Activated naive CD4-positive, alpha-beta T cell treated with anti-CD3 and anti-CD28 coated beads for 36 hours (primary cell): ENCODE measurements at regions not wholly inside any gene's neighbourhood (a gene's known extent, or its start where the extent isn't known, plus 50 kb on each side); places are given as distances from the start of the nearest gene placed in this dataset.

Experiments
- CTCF ChIA-PET: fragments of 350-600 bp; sonication (Branson Sonifier 250); formaldehyde crosslinking; loops from one replicate; lab custom pipeline; 2021; ENCODE audit warnings: antibody characterized with exemption; lab: Charles Lee
- DNase-seq: peaks from one replicate; pipeline ENCODE4 v3.0.0-alpha.2; 2020
- H3K27ac Mint-ChIP-seq: one replicate; pipeline ENCODE4 v1.8.0; 2021; ENCODE audit warnings: mild to moderate bottlenecking, mixed read lengths
- H3K27me3 Mint-ChIP-seq: one replicate; pipeline ENCODE4 v1.8.0; 2021; ENCODE audit warnings: low read depth, mixed read lengths
- H3K36me3 Mint-ChIP-seq: one replicate; pipeline ENCODE4 v1.8.0; 2021; ENCODE audit warnings: low read depth, mixed read lengths
- H3K4me1 Mint-ChIP-seq: one replicate; pipeline ENCODE4 v1.8.0; 2021; ENCODE audit warnings: low read depth, mixed read lengths
- H3K4me3 Mint-ChIP-seq: one replicate; pipeline ENCODE4 v1.8.0; 2021; ENCODE audit warnings: mild to moderate bottlenecking, moderate library complexity, mixed read lengths
- H3K9me3 Mint-ChIP-seq: one replicate; pipeline ENCODE4 v1.8.0; 2021; ENCODE audit warnings: mixed read lengths
- intact Hi-C: fragments of 100-400 bp; cut with micrococcal nuclease; formaldehyde crosslinking; loops from one replicate; pipeline ENCODE4 v1.15.1; 2023

GRCh38 chr9:80052830-80053229, 481.1 kb downstream of the TLE4 start:
- intact Hi-C loops, result no loop called here
- DNase-seq, result no peak
- peaks cover 10% of the 10 kb centered on the region for H3K27me3 Mint-ChIP-seq
- H3K9me3 Mint-ChIP-seq, result peaks cover 12% of the 10 kb centered on the region
- H3K27ac Mint-ChIP-seq, result no peak overlapping the region
- H3K36me3 Mint-ChIP-seq, result no peaks in the 10 kb centered on the region
- CTCF ChIA-PET, result no interaction called here
- no peaks in the 10 kb centered on the region for H3K4me1 Mint-ChIP-seq
- H3K4me3 Mint-ChIP-seq, result no peak overlapping the region

GRCh38 chr9:80049096-80049782, 477.5 kb downstream of the TLE4 start:
- H3K36me3 Mint-ChIP-seq, result no peaks in the 10 kb centered on the region
- H3K9me3 Mint-ChIP-seq, result peaks cover 12% of the 10 kb centered on the region

GRCh38 chr9:80046481-80046880, 474.7 kb downstream of the TLE4 start:
- intact Hi-C loops, result no loop called here
- CTCF ChIA-PET, result no interaction called here
- Mint-ChIP-seq H3K27ac (no peak overlapping the region), H3K36me3 (no peaks in the 10 kb centered on the region), H3K4me3 (no peak overlapping the region), H3K4me1 (no peaks in the 10 kb centered on the region), H3K9me3 (no peaks in the 10 kb centered on the region), H3K27me3 (peaks cover 11% of the 10 kb centered on the region)
- no peak for DNase-seq

More at GRCh38 chr9:80049096-80049782, 477.5 kb downstream of the TLE4 start:
- CTCF ChIA-PET, result interaction anchor here (0.7 kb wide), 1 partner anchor 162 kb away, joined by 4 read pairs; no protein-coding TSS in a partner anchor
- H3K4me1 Mint-ChIP-seq, result no peaks in the 10 kb centered on the region
- no peak overlapping the region for H3K27ac Mint-ChIP-seq
- H3K4me3 Mint-ChIP-seq, result no peak overlapping the region
- H3K27me3 Mint-ChIP-seq, result peaks cover 14% of the 10 kb centered on the region
- DNase-seq, result no peak
- intact Hi-C loops, result no loop called here

GRCh38 chr9:80041821-80042220, 470.1 kb downstream of the TLE4 start:
- CTCF ChIA-PET, result no interaction called here
- no peak overlapping the region for H3K4me3 Mint-ChIP-seq
- intact Hi-C loops, result no loop called here

GRCh38 chr9:80040457-80040856, 468.7 kb downstream of the TLE4 start:
- peaks cover 2% of the 10 kb centered on the region for H3K27me3 Mint-ChIP-seq
- H3K4me3 Mint-ChIP-seq, result no peak overlapping the region
- intact Hi-C loops, result no loop called here
- no peaks in the 10 kb centered on the region for H3K4me1 Mint-ChIP-seq
- no peak overlapping the region for H3K27ac Mint-ChIP-seq
- CTCF ChIA-PET, result no interaction called here
- no peaks in the 10 kb centered on the region for H3K9me3 Mint-ChIP-seq
- H3K36me3 Mint-ChIP-seq, result no peaks in the 10 kb centered on the region
- no peak for DNase-seq

More at GRCh38 chr9:80041821-80042220, 470.1 kb downstream of the TLE4 start:
- Mint-ChIP-seq H3K36me3 (no peaks in the 10 kb centered on the region), H3K27ac (no peak overlapping the region), H3K9me3 (no peaks in the 10 kb centered on the region), H3K27me3 (peaks cover 5% of the 10 kb centered on the region), H3K4me1 (no peaks in the 10 kb centered on the region)
- no peak for DNase-seq

GRCh38 chr9:80030801-80031200, 459.0 kb downstream of the TLE4 start:
- H3K4me1 Mint-ChIP-seq, result no peaks in the 10 kb centered on the region
- H3K27me3 Mint-ChIP-seq, result peaks cover 10% of the 10 kb centered on the region
- no peak for DNase-seq
- H3K4me3 Mint-ChIP-seq, result no peak overlapping the region
- H3K9me3 Mint-ChIP-seq, result peaks cover 8% of the 10 kb centered on the region
- CTCF ChIA-PET, result no interaction called here
- intact Hi-C loops, result no loop called here
- no peak overlapping the region for H3K27ac Mint-ChIP-seq
- H3K36me3 Mint-ChIP-seq, result no peaks in the 10 kb centered on the region

GRCh38 chr9:80028501-80028900, 456.7 kb downstream of the TLE4 start:
- Mint-ChIP-seq H3K4me1 (no peaks in the 10 kb centered on the region), H3K4me3 (no peak overlapping the region), H3K9me3 (peaks cover 7% of the 10 kb centered on the region), H3K27ac (no peak overlapping the region), H3K27me3 (peaks cover 7% of the 10 kb centered on the region), H3K36me3 (no peaks in the 10 kb centered on the region)
- CTCF ChIA-PET, result no interaction called here
- DNase-seq, result no peak
- intact Hi-C loops, result no loop called here

GRCh38 chr9:80025796-80026520, 454.2 kb downstream of the TLE4 start:
- Mint-ChIP-seq H3K27ac (no peak overlapping the region), H3K4me1 (no peaks in the 10 kb centered on the region), H3K9me3 (no peaks in the 10 kb centered on the region), H3K36me3 (no peaks in the 10 kb centered on the region), H3K4me3 (no peak overlapping the region), H3K27me3 (peaks cover 5% of the 10 kb centered on the region)
- CTCF ChIA-PET, result interaction anchor here (0.7 kb wide), 2 partner anchors 71 to 1346 kb away, joined by 3 read pairs; no protein-coding TSS in a partner anchor
- intact Hi-C loops, result no loop called here
- DNase-seq, result no peak

- Mint-ChIP-seq H3K4me3 (no peak overlapping the region), H3K27me3 (peaks cover 5% of the 10 kb centered on the region), H3K36me3 (no peaks in the 10 kb centered on the region), H3K27ac (no peak overlapping the region), H3K9me3 (no peaks in the 10 kb centered on the region), H3K4me1 (no peaks in the 10 kb centered on the region)
- CTCF ChIA-PET, result interaction anchor here (0.7 kb wide), 2 partner anchors 70 to 1346 kb away, joined by 3 read pairs; no protein-coding TSS in a partner anchor
- intact Hi-C loops, result no loop called here
- no peak for DNase-seq
Observed at GRCh38 chr9:80025131-80025530, 453.4 kb downstream of the TLE4 start.

- Mint-ChIP-seq H3K36me3 (no peaks in the 10 kb centered on the region), H3K4me3 (no peak overlapping the region), H3K27ac (no peak overlapping the region), H3K4me1 (no peaks in the 10 kb centered on the region), H3K27me3 (no peaks in the 10 kb centered on the region), H3K9me3 (no peaks in the 10 kb centered on the region)
- CTCF ChIA-PET, result no interaction called here
- DNase-seq, result no peak
- intact Hi-C loops, result no loop called here
Observed at GRCh38 chr9:80020530-80020929, 448.8 kb downstream of the TLE4 start.

- no peaks in the 10 kb centered on the region for H3K4me1 Mint-ChIP-seq
- no peaks in the 10 kb centered on the region for H3K9me3 Mint-ChIP-seq
- intact Hi-C loops, result no loop called here
- CTCF ChIA-PET, result no interaction called here
- no peak overlapping the region for H3K4me3 Mint-ChIP-seq
- no peak overlapping the region for H3K27ac Mint-ChIP-seq
- no peaks in the 10 kb centered on the region for H3K27me3 Mint-ChIP-seq
- H3K36me3 Mint-ChIP-seq, result no peaks in the 10 kb centered on the region
- no peak for DNase-seq
Observed at GRCh38 chr9:80020056-80020455, 448.3 kb downstream of the TLE4 start.

- H3K36me3 Mint-ChIP-seq, result peaks cover 1% of the 10 kb centered on the region
- H3K4me3 Mint-ChIP-seq, result no peak overlapping the region
- intact Hi-C loops, result no loop called here
- CTCF ChIA-PET, result no interaction called here
- DNase-seq, result no peak
- no peak overlapping the region for H3K27ac Mint-ChIP-seq
- peaks cover 6% of the 10 kb centered on the region for H3K27me3 Mint-ChIP-seq
- H3K9me3 Mint-ChIP-seq, result peaks cover 4% of the 10 kb centered on the region
- no peaks in the 10 kb centered on the region for H3K4me1 Mint-ChIP-seq
Observed at GRCh38 chr9:80013891-80014290, 442.1 kb downstream of the TLE4 start.
